MCF 10A (cell line): ENCODE measurements at regions not wholly inside any gene's neighbourhood (a gene's known extent, or its start where the extent isn't known, plus 50 kb on each side); places are given as distances from the start of the nearest gene placed in this dataset.

ENCODE experiments used
- BruUV-seq: library from RNA; stranded (reverse); fragments of 400-500 nt; replicated peaks from 2 replicates; lab custom pipeline; 2021; lab: Mats Ljungman, UMichigan
- CTCF ChIA-PET: fragments of 300-600 bp; sonication (Branson Sonifier 250); formaldehyde crosslinking; extraction: SDS; loops from one replicate; lab custom pipeline; 2021; ENCODE audit warnings: antibody characterized with exemption, inconsistent platforms; lab: Yijun Ruan, JAX
- POLR2A ChIA-PET: fragments of 300-600, 350-650 bp; sonication (Branson Sonifier 250); formaldehyde crosslinking; extraction: SDS; loops from one replicate; lab custom pipeline; 2020; ENCODE audit warnings: antibody characterized with exemption, inconsistent platforms; lab: Yijun Ruan, JAX
- DNase-seq: peaks from one replicate; pipeline ENCODE4 v3.0.0-alpha.2; 2018; ENCODE audit not compliant: unreplicated experiment
- H3K27ac Mint-ChIP-seq: one replicate; pipeline ENCODE4 v1.8.0; 2022; ENCODE audit warnings: mild to moderate bottlenecking, low read depth, mixed read lengths; ENCODE audit not compliant: unreplicated experiment
- H3K27me3 Mint-ChIP-seq: one replicate; pipeline ENCODE4 v1.8.0; 2022; ENCODE audit warnings: mixed read lengths; ENCODE audit not compliant: insufficient read depth, unreplicated experiment
- H3K36me3 Mint-ChIP-seq: one replicate; pipeline ENCODE4 v1.8.0; 2022; ENCODE audit warnings: mild to moderate bottlenecking, moderate library complexity, mixed read lengths; ENCODE audit not compliant: insufficient read depth, unreplicated experiment
- H3K4me1 Mint-ChIP-seq: one replicate; pipeline ENCODE4 v1.8.0; 2022; ENCODE audit warnings: mixed read lengths; ENCODE audit not compliant: insufficient read depth, unreplicated experiment
- H3K4me3 Mint-ChIP-seq: one replicate; pipeline ENCODE4 v1.8.0; 2022; ENCODE audit warnings: mild to moderate bottlenecking, moderate library complexity, mixed read lengths; ENCODE audit not compliant: unreplicated experiment
- H3K9me3 Mint-ChIP-seq: one replicate; pipeline ENCODE4 v1.8.0; 2022; ENCODE audit warnings: mixed read lengths; ENCODE audit not compliant: unreplicated experiment
- CTCF ChIP-seq: fragments of 200-600 bp; IDR thresholded peaks from one replicate; pipeline ENCODE4 v1.8.0; 2022; ENCODE audit warnings: antibody characterized with exemption, mild to moderate bottlenecking; ENCODE audit not compliant: unreplicated experiment
- intact Hi-C: fragments of 100-400 bp; cut with micrococcal nuclease; formaldehyde crosslinking; loops from 2 replicates; pipeline ENCODE4 v1.14.1; 2022

DNA sequence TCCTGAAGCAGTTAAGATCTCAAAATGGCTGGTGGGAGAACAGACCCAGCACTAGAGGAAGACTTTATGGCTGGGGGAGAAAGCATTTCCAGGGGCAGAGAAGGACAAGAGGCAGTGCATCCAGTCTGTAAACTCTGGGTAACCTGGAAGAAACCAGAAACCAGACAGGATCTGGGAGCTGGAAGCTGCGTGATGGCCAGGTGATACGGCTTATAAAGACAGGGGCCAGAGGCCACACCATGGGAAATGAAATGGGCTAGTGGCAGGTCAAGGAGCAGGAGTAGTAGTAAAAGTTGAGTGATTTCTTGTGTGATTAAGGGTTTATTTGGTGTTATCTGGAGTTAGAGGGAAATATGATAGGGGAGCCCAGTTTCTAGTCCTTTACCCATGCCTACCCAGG is 144.7 kb upstream of the ARRDC4 start:
- Mint-ChIP-seq H3K9me3 (peaks cover 16% of the 10 kb centered on the region), H3K27ac (no peak overlapping the region), H3K4me1 (no peaks in the 10 kb centered on the region), H3K36me3 (no peaks in the 10 kb centered on the region), H3K4me3 (no peak overlapping the region), H3K27me3 (peaks cover 62% of the 10 kb centered on the region)
- DNase-seq: no peak
- ChIA-PET CTCF (interaction anchor here (0.7 to 1.3 kb wide), 2 partner anchors 10 to 564 kb away, joined by 3 to 4 read pairs; no protein-coding TSS in a partner anchor), POLR2A (no interaction called here)
- TF ChIP-seq CTCF: no peak
- no TSS peak for BruUV-seq
- intact Hi-C loops: no loop called here

DNA sequence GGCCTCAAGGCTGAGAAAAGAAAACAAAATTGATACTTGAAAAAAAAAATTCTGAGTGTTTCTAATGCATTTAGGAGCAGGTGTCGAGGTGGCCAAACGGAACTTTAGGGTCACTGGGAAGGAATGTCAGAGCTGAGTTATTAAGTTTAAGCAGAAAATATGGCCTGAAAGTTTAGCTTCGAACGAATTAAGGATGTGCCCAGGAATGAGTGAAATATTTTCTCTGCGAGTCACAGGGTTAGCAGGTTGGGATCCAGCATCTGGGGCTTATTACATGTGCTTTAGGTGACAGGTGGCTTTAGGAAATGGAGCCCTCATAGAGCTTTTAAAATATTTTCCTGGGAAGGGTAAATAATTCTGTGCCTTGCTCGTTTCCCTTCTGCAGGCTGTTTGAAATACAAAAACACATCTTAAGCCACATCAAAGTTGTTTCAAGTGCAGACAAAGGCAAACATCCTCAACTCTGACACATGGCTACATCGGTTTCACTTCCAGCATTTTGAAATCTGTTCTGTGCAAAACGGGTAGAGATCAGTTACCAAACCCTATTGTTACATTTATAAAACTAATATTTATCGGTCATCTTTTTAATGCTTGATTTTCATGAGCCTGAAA is 143.1 kb upstream of the ARRDC4 start:
- peaks cover 8% of the 10 kb centered on the region for H3K9me3 Mint-ChIP-seq
- ChIA-PET CTCF (no interaction called here), POLR2A (interaction anchor here (0.7 kb wide), 1 partner anchor 19 kb away, joined by 3 read pairs; no protein-coding TSS in a partner anchor)
- TF ChIP-seq CTCF: no peak
- BruUV-seq: no TSS peak
- no peaks in the 10 kb centered on the region for H3K36me3 Mint-ChIP-seq
- no peak for DNase-seq
- peaks cover 77% of the 10 kb centered on the region for H3K27me3 Mint-ChIP-seq
- H3K27ac Mint-ChIP-seq: no peak overlapping the region
- no peaks in the 10 kb centered on the region for H3K4me1 Mint-ChIP-seq
- intact Hi-C loops: no loop called here
- no peak overlapping the region for H3K4me3 Mint-ChIP-seq

GRCh38 chr15:97836003-97836402 is 124.5 kb upstream of the ARRDC4 start:
- no peak overlapping the region for H3K27ac Mint-ChIP-seq
- no TSS peak for BruUV-seq
- POLR2A ChIA-PET: interaction anchor here (0.6 kb wide), 1 partner anchor 19 kb away, joined by 3 read pairs; no protein-coding TSS in a partner anchor
- DNase-seq: no peak
- H3K27me3 Mint-ChIP-seq: peaks cover 21% of the 10 kb centered on the region
- no peaks in the 10 kb centered on the region for H3K36me3 Mint-ChIP-seq
- no peaks in the 10 kb centered on the region for H3K4me1 Mint-ChIP-seq
- CTCF ChIA-PET: no interaction called here
- TF ChIP-seq CTCF: no peak
- H3K4me3 Mint-ChIP-seq: no peak overlapping the region
- intact Hi-C loops: no loop called here
- peaks cover 7% of the 10 kb centered on the region for H3K9me3 Mint-ChIP-seq

DNA sequence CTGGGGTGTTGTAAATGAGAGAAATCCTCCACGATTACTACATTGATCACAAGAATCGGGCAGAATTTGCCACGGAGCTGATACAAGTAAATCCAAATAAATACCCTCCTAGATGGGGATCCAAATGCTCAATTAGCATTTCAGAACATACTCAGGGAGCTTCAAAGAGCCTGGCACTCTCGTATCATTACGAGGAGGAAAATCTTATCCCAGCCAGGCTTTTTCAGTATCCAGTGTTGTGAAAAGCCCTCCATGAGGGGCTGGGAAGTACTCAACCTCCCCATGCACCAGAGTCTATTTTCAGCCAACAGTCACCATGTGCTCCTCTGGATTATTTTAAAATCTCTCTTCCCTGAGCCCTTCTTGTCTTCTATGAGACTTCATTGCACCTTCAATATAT is 122.6 kb upstream of the ARRDC4 start:
- H3K9me3 Mint-ChIP-seq: no peaks in the 10 kb centered on the region
- intact Hi-C loops: no loop called here
- CTCF ChIA-PET: interaction anchor here (0.6 kb wide), 1 partner anchor 456 kb away, joined by 3 read pairs; no protein-coding TSS in a partner anchor
- H3K27me3 Mint-ChIP-seq: peaks cover 2% of the 10 kb centered on the region
- H3K27ac Mint-ChIP-seq: no peak overlapping the region
- H3K4me1 Mint-ChIP-seq: no peaks in the 10 kb centered on the region
- no peak for TF ChIP-seq CTCF
- no TSS peak for BruUV-seq
- no peak overlapping the region for H3K4me3 Mint-ChIP-seq
- no peak for DNase-seq
- H3K36me3 Mint-ChIP-seq: no peaks in the 10 kb centered on the region
- POLR2A ChIA-PET: no interaction called here
